ENCODE measurements at regions not wholly inside any gene's neighbourhood (a gene's known extent, or its start where the extent isn't known, plus 50 kb on each side); places are given as distances from the start of the nearest gene placed in this dataset.
A peak's percentile ranks its signal among the peaks of the same experiment; 100 is the strongest.

GRCh38 chr7:115869801-115870200 is 160.8 kb downstream of the TFEC start:
- Mint-ChIP-seq H3K36me3 (ENCODE audit: low read depth) (no peaks in the 10 kb centered on the region), H3K4me1 (no peaks in the 10 kb centered on the region)

GRCh38 chr7:115869190-115869589 is 161.4 kb downstream of the TFEC start:
- WGBS, 2 experiments (ENCODE audit: insufficient coverage in 1 of 2, insufficient read length in 1 of 2): 91% methylated on average over 3 of the region's 3 CpGs; no CpG with 5 or more reads in 1 of the 2 experiments
- H3K4me1 Mint-ChIP-seq: no peaks in the 10 kb centered on the region

More at GRCh38 chr7:115869801-115870200, 160.8 kb downstream of the TFEC start:
- TF ChIP-seq CTCF (conservative IDR thresholded peaks at IDR 0.05): no peak
- no peaks in the 10 kb centered on the region for H3K9me3 Mint-ChIP-seq
- no peak overlapping the region for H3K9ac ChIP-seq (ENCODE audit: extremely low read depth, low read length, poor library complexity, severe bottlenecking)
- H3K27ac ChIP-seq (ENCODE audit: low read depth, low read length): no peak overlapping the region
- H3K4me3 Mint-ChIP-seq: no peak overlapping the region
- no peaks in the 10 kb centered on the region for H3K27me3 Mint-ChIP-seq (ENCODE audit: insufficient read depth)
- H3K27me3 ChIP-seq (ENCODE audit: control insufficient read depth, insufficient read depth, low read length, poor library complexity, severe bottlenecking): no peaks in the 10 kb centered on the region
- no peak overlapping the region for H3K4me3 ChIP-seq (ENCODE audit: low read length)
- H3K9me3 ChIP-seq (ENCODE audit: control insufficient read depth, low read length): no peaks in the 10 kb centered on the region
- H3K4me1 ChIP-seq (ENCODE audit: control insufficient read depth, insufficient read depth, low read length): no peaks in the 10 kb centered on the region
- H3K27ac Mint-ChIP-seq: no peak overlapping the region
- no peaks in the 10 kb centered on the region for H3K36me3 ChIP-seq (ENCODE audit: control insufficient read depth, insufficient read depth, low read length)
- DNase-seq: no peak

GRCh38 chr7:115868369-115868768 is 162.2 kb downstream of the TFEC start:
- peak; percentile 57 for TF ChIP-seq CTCF (conservative IDR thresholded peaks at IDR 0.05)
- Histone ChIP-seq H3K4me1 (ENCODE audit: control insufficient read depth, insufficient read depth, low read length) (no peaks in the 10 kb centered on the region), H3K4me3 (ENCODE audit: low read length) (no peak overlapping the region), H3K36me3 (ENCODE audit: control insufficient read depth, insufficient read depth, low read length) (no peaks in the 10 kb centered on the region), H3K9me3 (ENCODE audit: control insufficient read depth, low read length) (no peaks in the 10 kb centered on the region), H3K9ac (ENCODE audit: extremely low read depth, low read length, poor library complexity, severe bottlenecking) (no peak overlapping the region), H3K27me3 (ENCODE audit: control insufficient read depth, insufficient read depth, low read length, poor library complexity, severe bottlenecking) (no peaks in the 10 kb centered on the region), H3K27ac (ENCODE audit: low read depth, low read length) (no peak overlapping the region)
- Mint-ChIP-seq H3K4me1 (no peaks in the 10 kb centered on the region), H3K27me3 (ENCODE audit: insufficient read depth) (no peaks in the 10 kb centered on the region), H3K36me3 (ENCODE audit: low read depth) (no peaks in the 10 kb centered on the region), H3K9me3 (no peaks in the 10 kb centered on the region), H3K27ac (no peak overlapping the region), H3K4me3 (no peak overlapping the region)
- DNase-seq: no peak
- 90 to 100% methylated on average over 1 to 4 of the region's 4 CpGs for WGBS, 2 experiments (ENCODE audit: insufficient coverage in 1 of 2, insufficient read length in 1 of 2)

More at GRCh38 chr7:115869190-115869589, 161.4 kb downstream of the TFEC start:
- Histone ChIP-seq H3K9me3 (ENCODE audit: control insufficient read depth, low read length) (no peaks in the 10 kb centered on the region), H3K4me3 (ENCODE audit: low read length) (no peak overlapping the region), H3K27ac (ENCODE audit: low read depth, low read length) (no peak overlapping the region), H3K36me3 (ENCODE audit: control insufficient read depth, insufficient read depth, low read length) (no peaks in the 10 kb centered on the region), H3K27me3 (ENCODE audit: control insufficient read depth, insufficient read depth, low read length, poor library complexity, severe bottlenecking) (no peaks in the 10 kb centered on the region), H3K4me1 (ENCODE audit: control insufficient read depth, insufficient read depth, low read length) (no peaks in the 10 kb centered on the region), H3K9ac (ENCODE audit: extremely low read depth, low read length, poor library complexity, severe bottlenecking) (no peak overlapping the region)
- H3K27ac Mint-ChIP-seq: no peak overlapping the region
- DNase-seq: no peak
- no peaks in the 10 kb centered on the region for H3K27me3 Mint-ChIP-seq (ENCODE audit: insufficient read depth)
- H3K4me3 Mint-ChIP-seq: no peak overlapping the region
- TF ChIP-seq CTCF (conservative IDR thresholded peaks at IDR 0.05): no peak
- no peaks in the 10 kb centered on the region for H3K9me3 Mint-ChIP-seq
- H3K36me3 Mint-ChIP-seq (ENCODE audit: low read depth): no peaks in the 10 kb centered on the region

Measured in endodermal cell (in vitro differentiated cells).